ENCODE measurements at regions not wholly inside any gene's neighbourhood (a gene's known extent, or its start where the extent isn't known, plus 50 kb on each side); places are given as distances from the start of the nearest gene placed in this dataset.

DNA sequence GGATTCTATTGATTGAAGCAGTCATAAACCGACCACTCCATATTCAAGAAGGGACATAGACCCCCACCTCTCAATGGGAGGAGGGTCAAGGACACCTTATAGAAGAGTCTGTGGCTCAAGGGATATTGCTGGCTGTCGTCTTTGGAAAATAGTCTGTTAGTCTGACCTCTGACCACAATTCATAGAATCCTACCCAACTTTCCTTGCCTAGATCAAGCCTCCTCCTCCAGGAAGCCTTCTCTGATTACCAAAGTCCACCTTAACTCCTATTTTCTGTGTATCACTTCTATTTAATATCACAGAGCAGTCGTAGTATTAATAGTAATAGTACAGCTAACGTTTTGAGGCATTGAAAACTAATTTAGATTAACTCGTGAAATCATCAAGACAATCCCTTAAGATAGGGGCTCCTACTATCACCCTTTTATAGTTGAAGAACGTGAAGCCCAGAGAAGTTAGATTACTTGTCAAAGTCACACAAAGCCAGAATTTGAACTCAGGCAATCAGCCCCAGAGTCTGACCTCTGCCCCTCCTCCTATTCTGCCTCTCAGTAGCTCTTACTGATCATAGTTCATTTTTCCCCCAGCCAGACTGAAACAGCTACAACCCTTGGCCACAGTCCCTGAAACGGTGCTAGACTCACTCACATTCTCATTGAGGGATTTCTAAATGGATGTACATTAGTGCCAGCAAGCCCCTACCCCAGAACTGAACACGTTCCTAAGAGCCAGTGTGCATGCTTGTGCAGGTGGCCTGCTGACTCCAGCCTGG, 636.6 kb downstream of the MID1IP1 start:
- TF ChIP-seq POLR2A (IDR thresholded peaks at IDR 0.05; ENCODE audit: low read depth, low read length) (no peak), RFX5 (IDR thresholded peaks at IDR 0.05; ENCODE audit: low read depth, low read length) (no peak)
- TF ChIP-seq, protein P1, sequence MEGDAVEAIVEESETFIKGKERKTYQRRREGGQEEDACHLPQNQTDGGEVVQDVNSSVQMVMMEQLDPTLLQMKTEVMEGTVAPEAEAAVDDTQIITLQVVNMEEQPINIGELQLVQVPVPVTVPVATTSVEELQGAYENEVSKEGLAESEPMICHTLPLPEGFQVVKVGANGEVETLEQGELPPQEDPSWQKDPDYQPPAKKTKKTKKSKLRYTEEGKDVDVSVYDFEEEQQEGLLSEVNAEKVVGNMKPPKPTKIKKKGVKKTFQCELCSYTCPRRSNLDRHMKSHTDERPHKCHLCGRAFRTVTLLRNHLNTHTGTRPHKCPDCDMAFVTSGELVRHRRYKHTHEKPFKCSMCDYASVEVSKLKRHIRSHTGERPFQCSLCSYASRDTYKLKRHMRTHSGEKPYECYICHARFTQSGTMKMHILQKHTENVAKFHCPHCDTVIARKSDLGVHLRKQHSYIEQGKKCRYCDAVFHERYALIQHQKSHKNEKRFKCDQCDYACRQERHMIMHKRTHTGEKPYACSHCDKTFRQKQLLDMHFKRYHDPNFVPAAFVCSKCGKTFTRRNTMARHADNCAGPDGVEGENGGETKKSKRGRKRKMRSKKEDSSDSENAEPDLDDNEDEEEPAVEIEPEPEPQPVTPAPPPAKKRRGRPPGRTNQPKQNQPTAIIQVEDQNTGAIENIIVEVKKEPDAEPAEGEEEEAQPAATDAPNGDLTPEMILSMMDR (conservative IDR thresholded peaks at IDR 0.05; ENCODE audit: low read depth, low read length): no peak

Data from IMR-90 (cell line).